Mesothelial cell of epicardium (in vitro differentiated cells): ENCODE measurements at regions not wholly inside any gene's neighbourhood (a gene's known extent, or its start where the extent isn't known, plus 50 kb on each side); places are given as distances from the start of the nearest gene placed in this dataset.

Experiments
- DNase-seq, 2 experiments: peaks; one replicate each; pipeline ENCODE4 v3.0.0; 2021; ENCODE audit warnings: low spot score in 2 of 2; ENCODE audit not compliant: unreplicated experiment in 2 of 2
- H3K27ac Mint-ChIP-seq: 2 replicates; pipeline ENCODE4 v1.8.0; 2021; ENCODE audit warnings: mixed read lengths
- H3K27me3 Mint-ChIP-seq: 2 replicates; pipeline ENCODE4 v1.8.0; 2021; ENCODE audit warnings: low read depth, mixed read lengths
- H3K36me3 Mint-ChIP-seq: 2 replicates; pipeline ENCODE4 v1.8.0; 2021; ENCODE audit warnings: mixed read lengths
- H3K4me1 Mint-ChIP-seq: 2 replicates; pipeline ENCODE4 v1.8.0; 2021; ENCODE audit warnings: mixed read lengths
- H3K4me3 Mint-ChIP-seq: 2 replicates; pipeline ENCODE4 v1.8.0; 2021; ENCODE audit warnings: mild to moderate bottlenecking, moderate library complexity, mixed read lengths
- H3K9me3 Mint-ChIP-seq: 2 replicates; pipeline ENCODE4 v1.8.0; 2021; ENCODE audit warnings: mixed read lengths
- CTCF ChIP-seq: fragments of 200-600 bp; sonication (generic); IDR thresholded peaks from one replicate; pipeline ENCODE4 v1.5.0; 2021; ENCODE audit warnings: antibody characterized with exemption; ENCODE audit not compliant: unreplicated experiment

GRCh38 chr2:39568116-39568515 is 97.6 kb upstream of the TMEM178A start:
- Mint-ChIP-seq H3K36me3 (peaks cover 9% of the 10 kb centered on the region), H3K4me3 (no peak overlapping the region), H3K27ac (peak overlapping the region; percentile 91), H3K27me3 (no peaks in the 10 kb centered on the region), H3K9me3 (peaks cover 16% of the 10 kb centered on the region), H3K4me1 (peaks cover 37% of the 10 kb centered on the region)
- no peak for DNase-seq
- no peak for TF ChIP-seq CTCF

GRCh38 chr2:39568561-39569006 is 97.1 kb upstream of the TMEM178A start:
- Mint-ChIP-seq H3K4me1 (peaks cover 37% of the 10 kb centered on the region), H3K36me3 (peaks cover 6% of the 10 kb centered on the region), H3K9me3 (peaks cover 12% of the 10 kb centered on the region), H3K27me3 (no peaks in the 10 kb centered on the region), H3K4me3 (no peak overlapping the region), H3K27ac (peak overlapping the region; percentile 91)
- TF ChIP-seq CTCF: no peak
- DNase-seq: no peak

- no peak overlapping the region for H3K4me3 Mint-ChIP-seq
- H3K9me3 Mint-ChIP-seq: peaks cover 4% of the 10 kb centered on the region
- peaks cover 37% of the 10 kb centered on the region for H3K4me1 Mint-ChIP-seq
- TF ChIP-seq CTCF: no peak
- no peak overlapping the region for H3K27ac Mint-ChIP-seq
- DNase-seq: no peak
- no peaks in the 10 kb centered on the region for H3K36me3 Mint-ChIP-seq
- no peaks in the 10 kb centered on the region for H3K27me3 Mint-ChIP-seq
Measured at GRCh38 chr2:39570130-39570555, 95.6 kb upstream of the TMEM178A start.

GRCh38 chr2:39570614-39571013 is 95.1 kb upstream of the TMEM178A start:
- Mint-ChIP-seq H3K9me3 (peaks cover 4% of the 10 kb centered on the region), H3K4me3 (no peak overlapping the region), H3K36me3 (no peaks in the 10 kb centered on the region), H3K27me3 (no peaks in the 10 kb centered on the region), H3K27ac (no peak overlapping the region), H3K4me1 (peaks cover 37% of the 10 kb centered on the region)
- no peak for TF ChIP-seq CTCF
- DNase-seq: no peak

- Mint-ChIP-seq H3K27ac (no peak overlapping the region), H3K27me3 (no peaks in the 10 kb centered on the region), H3K4me1 (peaks cover 37% of the 10 kb centered on the region), H3K9me3 (no peaks in the 10 kb centered on the region), H3K36me3 (peaks cover under 1% of the 10 kb centered on the region), H3K4me3 (no peak overlapping the region)
- DNase-seq: no peak
- no peak for TF ChIP-seq CTCF
Measured at GRCh38 chr2:39571111-39571731, 94.5 kb upstream of the TMEM178A start.

- no peak for TF ChIP-seq CTCF
- Mint-ChIP-seq H3K36me3 (peaks cover 1% of the 10 kb centered on the region), H3K27ac (no peak overlapping the region), H3K4me3 (no peak overlapping the region), H3K27me3 (no peaks in the 10 kb centered on the region), H3K4me1 (peaks cover 27% of the 10 kb centered on the region), H3K9me3 (peaks cover 11% of the 10 kb centered on the region)
- no peak for DNase-seq
Measured at GRCh38 chr2:39573276-39573675, 92.4 kb upstream of the TMEM178A start.
